SK-N-SH treated with all-trans-retinoic acid at 6 μM for 48 hours (cell line): ENCODE measurements at regions not wholly inside any gene's neighbourhood (a gene's known extent, or its start where the extent isn't known, plus 50 kb on each side); places are given as distances from the start of the nearest gene placed in this dataset.

ENCODE experiments used
- ATAC-seq: fragments of 200-7000 bp; cut with Tn5 transposase; 3 replicates; pipeline ENCODE4 v1.9.1; 2020; ENCODE audit warnings: mild to moderate bottlenecking, moderate library complexity
- ARNTL ChIP-seq: fragments of 450-650 bp; formaldehyde crosslinking; IDR thresholded peaks from 2 replicates; pipeline ENCODE4 v1.5.0; 2020; ENCODE audit warnings: low read depth, mild to moderate bottlenecking, moderate library complexity, borderline replicate concordance
- BACH2 ChIP-seq: fragments of 250-450 bp; sonication (Bioruptor Pico); IDR thresholded peaks from 2 replicates; pipeline ENCODE4 v1.9.0; 2021; ENCODE audit warnings: mild to moderate bottlenecking, borderline replicate concordance
- CSDC2 ChIP-seq: fragments of 250-450 bp; sonication (Bioruptor Pico); IDR thresholded peaks from 2 replicates; pipeline ENCODE4 v1.5.0; 2020; ENCODE audit warnings: mild to moderate bottlenecking, moderate library complexity
- ESRRG ChIP-seq: fragments of 250-450 bp; sonication (Bioruptor Pico); IDR thresholded peaks from 2 replicates; pipeline ENCODE4 v1.6.1; 2021; ENCODE audit warnings: mild to moderate bottlenecking
- GLIS3 ChIP-seq: fragments of 250-450 bp; sonication (Bioruptor Pico); IDR thresholded peaks from 2 replicates; pipeline ENCODE4 v1.5.0; 2020; ENCODE audit warnings: mild to moderate bottlenecking, moderate library complexity
- ISL1 ChIP-seq: fragments of 250-450 bp; sonication (Bioruptor Pico); IDR thresholded peaks from 2 replicates; pipeline ENCODE4 v2.1.2; 2022; ENCODE audit warnings: mild to moderate bottlenecking, moderate library complexity
- OSR1 ChIP-seq: fragments of 250-450 bp; sonication (Bioruptor Pico); IDR thresholded peaks from 2 replicates; pipeline ENCODE4 v1.8.0; 2022; ENCODE audit warnings: moderate library complexity, mild to moderate bottlenecking, inconsistent platforms
- PPARA ChIP-seq: fragments of 250-450 bp; sonication (Bioruptor Pico); IDR thresholded peaks from 2 replicates; pipeline ENCODE4 v1.5.0; 2020; ENCODE audit warnings: mild to moderate bottlenecking, borderline replicate concordance
- RARB ChIP-seq: fragments of 250-450 bp; sonication (Bioruptor Pico); IDR thresholded peaks from 2 replicates; pipeline ENCODE4 v1.8.0; 2021; ENCODE audit warnings: mild to moderate bottlenecking, moderate library complexity
- SNAI2 ChIP-seq: fragments of 250-450 bp; sonication (Bioruptor Pico); IDR thresholded peaks from 2 replicates; pipeline ENCODE4 v1.5.0; 2020; ENCODE audit warnings: mild to moderate bottlenecking, moderate library complexity
- TCF4 ChIP-seq: fragments of 250-450 bp; sonication (Bioruptor Pico); IDR thresholded peaks from 2 replicates; pipeline ENCODE4 v1.8.0; 2021; ENCODE audit warnings: mild to moderate bottlenecking, moderate library complexity, borderline replicate concordance
- TOX ChIP-seq: fragments of 250-450 bp; sonication (Bioruptor Pico); IDR thresholded peaks from 2 replicates; pipeline ENCODE4 v1.8.0; 2021; ENCODE audit warnings: mild to moderate bottlenecking, moderate library complexity, borderline replicate concordance
- ZC3H10 ChIP-seq: fragments of 250-450 bp; sonication (Bioruptor Pico); IDR thresholded peaks from 2 replicates; pipeline ENCODE4 v1.5.1; 2021; ENCODE audit warnings: mild to moderate bottlenecking, moderate library complexity
- ZFP3 ChIP-seq: fragments of 250-450 bp; sonication (Bioruptor Pico); IDR thresholded peaks from 2 replicates; pipeline ENCODE4 v1.5.0; 2020; ENCODE audit warnings: mild to moderate bottlenecking, moderate library complexity
- ZFP30 ChIP-seq: fragments of 450-650 bp; formaldehyde crosslinking; IDR thresholded peaks from 2 replicates; pipeline ENCODE4 v1.5.0; 2022; ENCODE audit warnings: mild to moderate bottlenecking, moderate library complexity
- ZNF565 ChIP-seq: fragments of 450-650 bp; formaldehyde crosslinking; conservative IDR thresholded peaks from 2 replicates; pipeline ENCODE4 v1.5.0; 2020; ENCODE audit warnings: low read depth, mild to moderate bottlenecking, moderate library complexity
- ZNF70 ChIP-seq: fragments of 450-650 bp; formaldehyde crosslinking; IDR thresholded peaks from 2 replicates; pipeline ENCODE4 v1.5.0; 2020; ENCODE audit warnings: mild to moderate bottlenecking, moderate library complexity
- ZNF8 ChIP-seq: fragments of 450-650 bp; formaldehyde crosslinking; IDR thresholded peaks from 2 replicates; pipeline ENCODE4 v1.5.0; 2020; ENCODE audit warnings: mild to moderate bottlenecking, moderate library complexity
- TF ChIP-seq, protein P1 (sequence below): fragments of 250-450 bp; sonication (Bioruptor Pico); IDR thresholded peaks from 2 replicates; pipeline ENCODE4 v1.8.0; 2021; ENCODE audit warnings: low read depth, mild to moderate bottlenecking, moderate library complexity, borderline replicate concordance
- TF ChIP-seq, protein P2 (sequence below): fragments of 250-450 bp; sonication (Bioruptor Pico); IDR thresholded peaks from 2 replicates; pipeline ENCODE4 v1.5.1; 2020; ENCODE audit warnings: low read depth, mild to moderate bottlenecking, moderate library complexity
- TF ChIP-seq, protein P3 (sequence below): fragments of 250-450 bp; sonication (Bioruptor Pico); IDR thresholded peaks from 2 replicates; pipeline ENCODE4 v1.8.0; 2020; ENCODE audit warnings: mild to moderate bottlenecking, moderate library complexity, borderline replicate concordance
- TF ChIP-seq, protein P4 (sequence below): fragments of 250-450 bp; sonication (Bioruptor Pico); IDR thresholded peaks from 2 replicates; pipeline ENCODE4 v1.5.0; 2020; ENCODE audit warnings: mild to moderate bottlenecking, moderate library complexity
- TF ChIP-seq, protein P5 (sequence below): fragments of 250-450 bp; sonication (Bioruptor Pico); IDR thresholded peaks from 2 replicates; pipeline ENCODE4 v1.5.1; 2021; ENCODE audit warnings: mild to moderate bottlenecking, moderate library complexity

DNA sequence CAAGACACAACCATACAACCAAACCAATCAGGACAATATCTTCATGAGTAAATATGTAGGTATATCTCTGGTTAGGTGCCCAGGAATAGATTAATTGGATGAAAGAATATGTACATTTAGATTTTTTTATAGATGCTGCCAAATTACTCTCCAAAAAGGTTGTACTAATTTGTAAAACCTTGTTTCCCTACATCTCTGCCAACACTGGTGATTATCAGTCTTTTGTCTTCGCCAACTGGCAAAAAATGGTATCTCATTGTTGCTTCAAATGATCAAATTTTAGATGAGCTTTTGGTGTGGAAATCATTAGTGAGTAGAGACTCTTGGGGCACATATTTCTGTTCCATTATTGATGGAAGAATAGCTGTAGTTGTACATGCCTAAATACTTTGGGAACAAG is 90.7 kb upstream of the ELL2 start:
- no peak for TF ChIP-seq ZFP30 (CRISPR knock-in tag)
- TF ChIP-seq, protein P1, sequence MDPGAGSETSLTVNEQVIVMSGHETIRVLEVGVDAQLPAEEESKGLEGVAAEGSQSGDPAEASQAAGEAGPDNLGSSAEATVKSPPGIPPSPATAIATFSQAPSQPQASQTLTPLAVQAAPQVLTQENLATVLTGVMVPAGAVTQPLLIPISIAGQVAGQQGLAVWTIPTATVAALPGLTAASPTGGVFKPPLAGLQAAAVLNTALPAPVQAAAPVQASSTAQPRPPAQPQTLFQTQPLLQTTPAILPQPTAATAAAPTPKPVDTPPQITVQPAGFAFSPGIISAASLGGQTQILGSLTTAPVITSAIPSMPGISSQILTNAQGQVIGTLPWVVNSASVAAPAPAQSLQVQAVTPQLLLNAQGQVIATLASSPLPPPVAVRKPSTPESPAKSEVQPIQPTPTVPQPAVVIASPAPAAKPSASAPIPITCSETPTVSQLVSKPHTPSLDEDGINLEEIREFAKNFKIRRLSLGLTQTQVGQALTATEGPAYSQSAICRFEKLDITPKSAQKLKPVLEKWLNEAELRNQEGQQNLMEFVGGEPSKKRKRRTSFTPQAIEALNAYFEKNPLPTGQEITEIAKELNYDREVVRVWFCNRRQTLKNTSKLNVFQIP = no peak
- no peak for TF ChIP-seq ESRRG (CRISPR knock-in tag)
- TF ChIP-seq ISL1 = no peak
- no peak for TF ChIP-seq SNAI2 (CRISPR knock-in tag)
- TF ChIP-seq ZNF8 (CRISPR knock-in tag) = no peak
- no peak for TF ChIP-seq ZFP3
- TF ChIP-seq ARNTL (CRISPR knock-in tag) = no peak
- no peak for TF ChIP-seq TOX (CRISPR knock-in tag)
- TF ChIP-seq, all 23 proteins: peak for 0
- ATAC-seq = no peak

DNA sequence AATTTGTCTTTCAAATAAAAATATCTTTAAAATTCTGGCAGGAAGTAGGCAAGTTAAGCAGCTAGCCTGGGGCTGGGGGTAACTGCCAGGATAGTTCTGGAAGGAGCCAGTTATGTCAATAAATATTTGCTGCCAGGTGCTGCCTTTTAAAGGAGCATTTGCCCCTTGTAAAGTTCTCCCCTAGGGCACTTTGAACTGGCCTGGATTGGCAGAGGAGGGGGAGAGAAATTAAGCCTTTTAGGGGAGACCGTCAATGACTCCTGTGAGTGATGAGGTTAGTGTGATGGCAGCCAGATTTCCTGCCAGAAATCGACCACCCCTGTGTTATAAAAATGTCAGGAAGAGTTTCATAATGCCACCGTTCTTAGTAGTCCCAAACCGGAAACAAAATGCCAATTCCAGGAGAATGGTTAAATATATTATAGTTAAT is 89.8 kb upstream of the ELL2 start:
- TF ChIP-seq ZNF565 (CRISPR knock-in tag) (no peak), PPARA (CRISPR knock-in tag) (no peak), ZNF70 (CRISPR knock-in tag) (no peak), ZFP30 (CRISPR knock-in tag) (no peak), BACH2 (CRISPR knock-in tag) (no peak), ZFP3 (no peak), OSR1 (CRISPR knock-in tag) (no peak), ISL1 (no peak), ARNTL (CRISPR knock-in tag) (no peak), ZC3H10 (CRISPR knock-in tag) (no peak), CSDC2 (no peak), GLIS3 (no peak), RARB (CRISPR knock-in tag) (no peak), TCF4 (no peak)
- TF ChIP-seq, protein P2, sequence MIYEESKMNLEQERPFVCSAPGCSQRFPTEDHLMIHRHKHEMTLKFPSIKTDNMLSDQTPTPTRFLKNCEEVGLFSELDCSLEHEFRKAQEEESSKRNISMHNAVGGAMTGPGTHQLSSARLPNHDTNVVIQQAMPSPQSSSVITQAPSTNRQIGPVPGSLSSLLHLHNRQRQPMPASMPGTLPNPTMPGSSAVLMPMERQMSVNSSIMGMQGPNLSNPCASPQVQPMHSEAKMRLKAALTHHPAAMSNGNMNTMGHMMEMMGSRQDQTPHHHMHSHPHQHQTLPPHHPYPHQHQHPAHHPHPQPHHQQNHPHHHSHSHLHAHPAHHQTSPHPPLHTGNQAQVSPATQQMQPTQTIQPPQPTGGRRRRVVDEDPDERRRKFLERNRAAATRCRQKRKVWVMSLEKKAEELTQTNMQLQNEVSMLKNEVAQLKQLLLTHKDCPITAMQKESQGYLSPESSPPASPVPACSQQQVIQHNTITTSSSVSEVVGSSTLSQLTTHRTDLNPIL (CRISPR knock-in tag) = no peak
- TF ChIP-seq, protein P3, sequence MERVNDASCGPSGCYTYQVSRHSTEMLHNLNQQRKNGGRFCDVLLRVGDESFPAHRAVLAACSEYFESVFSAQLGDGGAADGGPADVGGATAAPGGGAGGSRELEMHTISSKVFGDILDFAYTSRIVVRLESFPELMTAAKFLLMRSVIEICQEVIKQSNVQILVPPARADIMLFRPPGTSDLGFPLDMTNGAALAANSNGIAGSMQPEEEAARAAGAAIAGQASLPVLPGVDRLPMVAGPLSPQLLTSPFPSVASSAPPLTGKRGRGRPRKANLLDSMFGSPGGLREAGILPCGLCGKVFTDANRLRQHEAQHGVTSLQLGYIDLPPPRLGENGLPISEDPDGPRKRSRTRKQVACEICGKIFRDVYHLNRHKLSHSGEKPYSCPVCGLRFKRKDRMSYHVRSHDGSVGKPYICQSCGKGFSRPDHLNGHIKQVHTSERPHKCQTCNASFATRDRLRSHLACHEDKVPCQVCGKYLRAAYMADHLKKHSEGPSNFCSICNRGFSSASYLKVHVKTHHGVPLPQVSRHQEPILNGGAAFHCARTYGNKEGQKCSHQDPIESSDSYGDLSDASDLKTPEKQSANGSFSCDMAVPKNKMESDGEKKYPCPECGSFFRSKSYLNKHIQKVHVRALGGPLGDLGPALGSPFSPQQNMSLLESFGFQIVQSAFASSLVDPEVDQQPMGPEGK = no peak

DNA sequence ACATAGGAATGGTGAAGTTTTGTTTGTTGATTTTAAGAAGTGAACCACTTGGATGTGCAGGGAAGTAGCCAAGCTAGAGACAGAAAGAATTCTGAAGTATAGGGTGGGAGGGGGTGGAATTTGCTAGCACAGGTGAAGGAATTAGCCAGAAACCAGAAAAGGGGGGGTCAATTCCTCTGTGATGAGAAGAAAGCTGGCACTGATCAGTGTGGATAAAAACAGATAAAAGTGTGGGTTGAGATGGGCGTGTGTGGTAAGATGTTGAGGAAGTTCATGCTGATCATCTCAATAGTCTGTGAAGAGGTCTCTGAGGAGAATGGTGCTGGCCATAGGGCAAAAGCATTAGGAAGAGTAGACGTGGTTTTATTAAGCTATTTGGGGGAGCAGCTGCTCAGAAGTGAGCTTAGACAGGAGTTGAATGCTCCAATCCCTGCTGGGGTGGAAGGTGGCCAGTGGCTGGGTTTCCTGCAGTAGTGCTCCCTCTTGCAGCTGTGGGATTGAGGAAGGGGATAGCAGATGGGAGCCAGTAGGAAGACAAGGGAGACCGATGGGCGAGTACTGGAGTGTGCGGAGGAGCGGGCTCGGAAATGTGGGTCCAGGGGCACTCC is 88.7 kb upstream of the ELL2 start:
- TF ChIP-seq RARB (CRISPR knock-in tag) = no peak
- TF ChIP-seq BACH2 (CRISPR knock-in tag) = no peak
- TF ChIP-seq ZFP30 (CRISPR knock-in tag) = no peak
- TF ChIP-seq, protein P4, sequence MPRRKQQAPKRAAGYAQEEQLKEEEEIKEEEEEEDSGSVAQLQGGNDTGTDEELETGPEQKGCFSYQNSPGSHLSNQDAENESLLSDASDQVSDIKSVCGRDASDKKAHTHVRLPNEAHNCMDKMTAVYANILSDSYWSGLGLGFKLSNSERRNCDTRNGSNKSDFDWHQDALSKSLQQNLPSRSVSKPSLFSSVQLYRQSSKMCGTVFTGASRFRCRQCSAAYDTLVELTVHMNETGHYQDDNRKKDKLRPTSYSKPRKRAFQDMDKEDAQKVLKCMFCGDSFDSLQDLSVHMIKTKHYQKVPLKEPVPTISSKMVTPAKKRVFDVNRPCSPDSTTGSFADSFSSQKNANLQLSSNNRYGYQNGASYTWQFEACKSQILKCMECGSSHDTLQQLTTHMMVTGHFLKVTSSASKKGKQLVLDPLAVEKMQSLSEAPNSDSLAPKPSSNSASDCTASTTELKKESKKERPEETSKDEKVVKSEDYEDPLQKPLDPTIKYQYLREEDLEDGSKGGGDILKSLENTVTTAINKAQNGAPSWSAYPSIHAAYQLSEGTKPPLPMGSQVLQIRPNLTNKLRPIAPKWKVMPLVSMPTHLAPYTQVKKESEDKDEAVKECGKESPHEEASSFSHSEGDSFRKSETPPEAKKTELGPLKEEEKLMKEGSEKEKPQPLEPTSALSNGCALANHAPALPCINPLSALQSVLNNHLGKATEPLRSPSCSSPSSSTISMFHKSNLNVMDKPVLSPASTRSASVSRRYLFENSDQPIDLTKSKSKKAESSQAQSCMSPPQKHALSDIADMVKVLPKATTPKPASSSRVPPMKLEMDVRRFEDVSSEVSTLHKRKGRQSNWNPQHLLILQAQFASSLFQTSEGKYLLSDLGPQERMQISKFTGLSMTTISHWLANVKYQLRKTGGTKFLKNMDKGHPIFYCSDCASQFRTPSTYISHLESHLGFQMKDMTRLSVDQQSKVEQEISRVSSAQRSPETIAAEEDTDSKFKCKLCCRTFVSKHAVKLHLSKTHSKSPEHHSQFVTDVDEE (CRISPR knock-in tag) = no peak
- TF ChIP-seq ZC3H10 (CRISPR knock-in tag) = no peak
- TF ChIP-seq, protein P2 (CRISPR knock-in tag) = no peak
- no peak for TF ChIP-seq SNAI2 (CRISPR knock-in tag)
- TF ChIP-seq TCF4 = no peak
- no peak for TF ChIP-seq ISL1
- TF ChIP-seq CSDC2 = no peak
- no peak for TF ChIP-seq ZNF8 (CRISPR knock-in tag)
- TF ChIP-seq, protein P5, sequence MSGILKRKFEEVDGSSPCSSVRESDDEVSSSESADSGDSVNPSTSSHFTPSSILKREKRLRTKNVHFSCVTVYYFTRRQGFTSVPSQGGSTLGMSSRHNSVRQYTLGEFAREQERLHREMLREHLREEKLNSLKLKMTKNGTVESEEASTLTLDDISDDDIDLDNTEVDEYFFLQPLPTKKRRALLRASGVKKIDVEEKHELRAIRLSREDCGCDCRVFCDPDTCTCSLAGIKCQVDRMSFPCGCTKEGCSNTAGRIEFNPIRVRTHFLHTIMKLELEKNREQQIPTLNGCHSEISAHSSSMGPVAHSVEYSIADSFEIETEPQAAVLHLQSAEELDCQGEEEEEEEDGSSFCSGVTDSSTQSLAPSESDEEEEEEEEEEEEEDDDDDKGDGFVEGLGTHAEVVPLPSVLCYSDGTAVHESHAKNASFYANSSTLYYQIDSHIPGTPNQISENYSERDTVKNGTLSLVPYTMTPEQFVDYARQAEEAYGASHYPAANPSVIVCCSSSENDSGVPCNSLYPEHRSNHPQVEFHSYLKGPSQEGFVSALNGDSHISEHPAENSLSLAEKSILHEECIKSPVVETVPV (CRISPR knock-in tag) = no peak
- no peak for TF ChIP-seq PPARA (CRISPR knock-in tag)
- no peak for ATAC-seq

More for the DNA sequence above, 89.8 kb upstream of the ELL2 start:
- ATAC-seq = no peak
